Activated CD4-positive, alpha-beta T cell treated with anti-CD3 and anti-CD28 coated beads, Interleukin-2, amount 10 ng/mL, durations not matched to agents 24 days and 14 days (primary cell): ENCODE measurements at regions not wholly inside any gene's neighbourhood (a gene's known extent, or its start where the extent isn't known, plus 50 kb on each side); places are given as distances from the start of the nearest gene placed in this dataset.

Experiments used
- DNase-seq: peaks from one replicate; pipeline ENCODE4 v3.0.0; 2022
- H3K27ac Mint-ChIP-seq: one replicate; pipeline ENCODE4 v1.8.0; 2022; ENCODE audit warnings: mild to moderate bottlenecking, mixed read lengths
- H3K27me3 Mint-ChIP-seq: one replicate; pipeline ENCODE4 v1.8.0; 2022; ENCODE audit warnings: mixed read lengths
- H3K36me3 Mint-ChIP-seq: one replicate; pipeline ENCODE4 v1.8.0; 2022; ENCODE audit warnings: low read depth, mild to moderate bottlenecking, mixed read lengths
- H3K4me1 Mint-ChIP-seq: one replicate; pipeline ENCODE4 v1.8.0; 2021; ENCODE audit warnings: mixed read lengths
- H3K4me3 Mint-ChIP-seq: one replicate; pipeline ENCODE4 v1.8.0; 2022; ENCODE audit warnings: mild to moderate bottlenecking, moderate library complexity, mixed read lengths
- H3K9me3 Mint-ChIP-seq: one replicate; pipeline ENCODE4 v1.8.0; 2021; ENCODE audit warnings: mixed read lengths
- intact Hi-C: fragments of 100-400 bp; cut with micrococcal nuclease; formaldehyde crosslinking; loops from one replicate; pipeline ENCODE4 v1.15.1; 2023

GRCh38 chr3:70824773-70825172 is 512.3 kb upstream of the MDFIC2 start:
- H3K4me3 Mint-ChIP-seq, result no peak overlapping the region
- H3K27ac Mint-ChIP-seq, result no peak overlapping the region
- H3K36me3 Mint-ChIP-seq, result no peaks in the 10 kb centered on the region
- H3K4me1 Mint-ChIP-seq, result no peaks in the 10 kb centered on the region
- no peaks in the 10 kb centered on the region for H3K9me3 Mint-ChIP-seq
- DNase-seq, result no peak
- H3K27me3 Mint-ChIP-seq, result peaks cover 10% of the 10 kb centered on the region
- intact Hi-C loops, result no loop called here

DNA sequence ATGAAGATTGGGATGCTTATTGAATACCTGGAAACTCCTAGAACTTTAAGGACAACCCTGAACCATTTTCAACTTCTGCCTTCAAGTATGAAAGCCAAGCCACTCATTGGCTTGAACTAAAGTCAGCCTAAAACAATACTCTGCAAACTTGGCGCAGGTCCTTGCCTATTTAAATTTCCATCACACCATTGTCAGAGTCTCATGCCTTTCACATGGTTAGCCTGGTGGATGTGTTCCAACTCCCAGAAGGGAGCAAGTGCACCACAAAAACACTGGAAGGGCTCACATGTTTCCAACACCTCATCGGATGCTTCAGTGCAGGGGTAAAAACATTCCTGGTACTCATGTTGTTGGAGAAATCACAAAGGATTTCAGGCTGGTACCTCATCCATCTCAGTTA is 511.6 kb upstream of the MDFIC2 start:
- H3K27ac Mint-ChIP-seq, result no peak overlapping the region
- no peaks in the 10 kb centered on the region for H3K36me3 Mint-ChIP-seq
- H3K9me3 Mint-ChIP-seq, result no peaks in the 10 kb centered on the region
- H3K4me1 Mint-ChIP-seq, result no peaks in the 10 kb centered on the region
- H3K27me3 Mint-ChIP-seq, result peaks cover 12% of the 10 kb centered on the region
- no peak overlapping the region for H3K4me3 Mint-ChIP-seq
- intact Hi-C loops, result no loop called here
- DNase-seq, result no peak

DNA sequence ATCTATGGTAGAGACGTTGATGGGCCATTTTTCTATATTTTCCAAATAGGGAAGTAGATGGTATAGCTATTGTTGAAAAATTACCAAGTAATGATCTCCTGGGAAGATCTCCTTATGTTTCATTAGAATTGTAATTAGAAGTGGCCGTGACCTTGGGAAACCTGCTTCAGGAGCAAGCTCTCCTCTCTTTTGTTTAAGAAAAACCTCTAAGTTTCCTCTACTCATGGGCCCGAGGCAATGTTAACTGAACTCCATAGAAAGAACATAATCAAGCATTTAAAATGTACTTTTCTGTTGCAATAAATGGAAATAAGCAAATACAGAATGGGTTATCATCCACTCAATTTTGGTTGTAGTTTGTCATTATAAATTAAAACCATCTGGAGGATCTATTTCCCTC is 511.2 kb upstream of the MDFIC2 start:
- H3K4me3 Mint-ChIP-seq, result no peak overlapping the region

GRCh38 chr3:70822669-70823068 is 510.2 kb upstream of the MDFIC2 start:
- H3K4me3 Mint-ChIP-seq, result no peak overlapping the region
- intact Hi-C loops, result no loop called here
- no peaks in the 10 kb centered on the region for H3K9me3 Mint-ChIP-seq
- no peak overlapping the region for H3K27ac Mint-ChIP-seq
- DNase-seq, result no peak
- H3K4me1 Mint-ChIP-seq, result no peaks in the 10 kb centered on the region
- no peaks in the 10 kb centered on the region for H3K36me3 Mint-ChIP-seq
- H3K27me3 Mint-ChIP-seq, result peaks cover 12% of the 10 kb centered on the region

More for the DNA sequence above, 511.2 kb upstream of the MDFIC2 start:
- Mint-ChIP-seq H3K36me3 (no peaks in the 10 kb centered on the region), H3K27ac (no peak overlapping the region), H3K4me1 (no peaks in the 10 kb centered on the region), H3K9me3 (no peaks in the 10 kb centered on the region), H3K27me3 (peaks cover 12% of the 10 kb centered on the region)
- DNase-seq, result no peak
- intact Hi-C loops, result no loop called here

DNA sequence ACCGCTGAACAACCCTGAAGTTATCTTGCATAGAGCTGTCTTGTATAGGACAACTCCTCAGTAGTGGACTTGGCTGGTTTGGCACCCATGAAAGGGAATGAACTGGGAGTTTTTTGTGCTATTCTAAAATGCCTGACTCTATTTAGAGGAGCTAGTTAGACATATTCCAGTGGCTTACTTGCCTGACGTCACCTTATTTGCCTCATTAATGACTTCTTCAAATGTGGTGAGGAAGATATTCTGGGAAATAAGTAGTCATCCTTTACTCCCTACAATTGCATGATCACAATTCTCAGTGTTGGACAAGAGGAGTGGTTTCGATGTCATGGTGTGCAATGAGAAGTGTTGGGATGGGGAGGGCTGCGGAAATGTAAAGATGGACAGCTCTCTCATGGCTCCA is 509.2 kb upstream of the MDFIC2 start:
- Mint-ChIP-seq H3K27ac (no peak overlapping the region), H3K27me3 (peaks cover 11% of the 10 kb centered on the region), H3K36me3 (no peaks in the 10 kb centered on the region), H3K4me3 (no peak overlapping the region), H3K4me1 (no peaks in the 10 kb centered on the region), H3K9me3 (peaks cover 2% of the 10 kb centered on the region)
- DNase-seq, result no peak
- intact Hi-C loops, result no loop called here

- intact Hi-C loops, result no loop called here
- H3K27me3 Mint-ChIP-seq, result peaks cover 5% of the 10 kb centered on the region
- H3K27ac Mint-ChIP-seq, result no peak overlapping the region
- H3K9me3 Mint-ChIP-seq, result peaks cover 6% of the 10 kb centered on the region
- DNase-seq, result no peak
- no peak overlapping the region for H3K4me3 Mint-ChIP-seq
- no peaks in the 10 kb centered on the region for H3K4me1 Mint-ChIP-seq
- H3K36me3 Mint-ChIP-seq, result no peaks in the 10 kb centered on the region
Observed at GRCh38 chr3:70820397-70820796, 508.0 kb upstream of the MDFIC2 start.

- DNase-seq, result no peak
- H3K27ac Mint-ChIP-seq, result no peak overlapping the region
- no peaks in the 10 kb centered on the region for H3K4me1 Mint-ChIP-seq
- no peak overlapping the region for H3K4me3 Mint-ChIP-seq
- H3K27me3 Mint-ChIP-seq, result peaks cover 3% of the 10 kb centered on the region
- no peaks in the 10 kb centered on the region for H3K36me3 Mint-ChIP-seq
- intact Hi-C loops, result no loop called here
- H3K9me3 Mint-ChIP-seq, result peaks cover 6% of the 10 kb centered on the region
Observed at GRCh38 chr3:70818145-70818544, 505.7 kb upstream of the MDFIC2 start.

DNA sequence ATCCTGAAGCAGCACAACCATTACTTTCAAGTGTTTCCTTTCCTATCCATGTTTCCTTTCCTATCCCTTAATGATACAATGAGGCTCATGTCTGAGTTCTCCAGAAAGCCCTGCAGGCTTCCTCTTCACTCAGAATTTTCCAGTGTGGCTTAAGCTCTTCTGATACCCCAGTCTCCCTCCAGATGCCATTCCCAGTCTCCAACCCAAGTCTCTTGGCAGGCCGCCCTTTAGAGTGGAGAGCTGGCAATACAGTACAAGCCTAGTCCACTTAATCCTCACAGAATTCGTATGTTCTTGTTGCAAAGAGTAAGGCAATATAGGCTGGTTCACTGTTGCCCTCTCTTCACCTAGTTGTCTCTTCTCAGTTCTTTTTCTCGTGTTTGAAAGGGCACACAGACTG is 503.9 kb upstream of the MDFIC2 start:
- H3K27ac Mint-ChIP-seq, result no peak overlapping the region
- peaks cover 6% of the 10 kb centered on the region for H3K9me3 Mint-ChIP-seq
- no peak overlapping the region for H3K4me3 Mint-ChIP-seq

GRCh38 chr3:70815817-70816216 is 503.4 kb upstream of the MDFIC2 start:
- H3K4me1 Mint-ChIP-seq, result no peaks in the 10 kb centered on the region
- DNase-seq, result no peak
- H3K27me3 Mint-ChIP-seq, result peaks cover 5% of the 10 kb centered on the region
- no peaks in the 10 kb centered on the region for H3K36me3 Mint-ChIP-seq
- H3K9me3 Mint-ChIP-seq, result peaks cover 6% of the 10 kb centered on the region
- no peak overlapping the region for H3K4me3 Mint-ChIP-seq
- intact Hi-C loops, result no loop called here
- H3K27ac Mint-ChIP-seq, result no peak overlapping the region

More for the DNA sequence above, 503.9 kb upstream of the MDFIC2 start:
- Mint-ChIP-seq H3K36me3 (no peaks in the 10 kb centered on the region), H3K4me1 (no peaks in the 10 kb centered on the region), H3K27me3 (peaks cover 5% of the 10 kb centered on the region)
- no peak for DNase-seq
- intact Hi-C loops, result no loop called here

- peaks cover 6% of the 10 kb centered on the region for H3K27me3 Mint-ChIP-seq
- intact Hi-C loops, result no loop called here
- no peaks in the 10 kb centered on the region for H3K36me3 Mint-ChIP-seq
- no peak for DNase-seq
- H3K4me3 Mint-ChIP-seq, result no peak overlapping the region
- H3K4me1 Mint-ChIP-seq, result no peaks in the 10 kb centered on the region
- no peak overlapping the region for H3K27ac Mint-ChIP-seq
- peaks cover 6% of the 10 kb centered on the region for H3K9me3 Mint-ChIP-seq
Observed at GRCh38 chr3:70813311-70813710, 500.9 kb upstream of the MDFIC2 start.

DNA sequence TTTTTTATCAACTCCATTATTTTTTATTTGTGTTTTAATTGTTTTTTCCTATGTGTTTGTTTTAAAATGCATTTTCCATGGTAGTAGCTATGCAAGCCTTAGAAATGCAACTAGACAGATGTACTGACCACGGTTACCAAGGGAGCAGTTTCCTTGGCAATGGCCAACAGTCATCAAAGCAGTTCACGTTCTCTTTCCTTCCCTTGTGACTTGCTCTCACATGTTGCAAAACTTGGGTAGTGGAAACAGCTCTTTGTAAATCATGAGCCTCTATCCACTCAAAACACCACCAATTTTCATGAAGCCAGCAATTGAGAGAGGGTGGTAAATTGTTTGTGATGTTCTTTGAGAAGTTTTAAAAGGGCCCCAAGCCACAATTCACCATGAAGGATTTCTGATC is 499.4 kb upstream of the MDFIC2 start:
- intact Hi-C loops, result no loop called here
- DNase-seq, result no peak
- Mint-ChIP-seq H3K27ac (no peak overlapping the region), H3K36me3 (no peaks in the 10 kb centered on the region), H3K4me1 (no peaks in the 10 kb centered on the region), H3K27me3 (peaks cover 6% of the 10 kb centered on the region), H3K4me3 (no peak overlapping the region), H3K9me3 (peaks cover 6% of the 10 kb centered on the region)

- Mint-ChIP-seq H3K36me3 (no peaks in the 10 kb centered on the region), H3K9me3 (no peaks in the 10 kb centered on the region), H3K27me3 (peaks cover 9% of the 10 kb centered on the region), H3K4me1 (no peaks in the 10 kb centered on the region), H3K4me3 (no peak overlapping the region), H3K27ac (no peak overlapping the region)
- no peak for DNase-seq
- intact Hi-C loops, result no loop called here
Observed at GRCh38 chr3:70808881-70809280, 496.4 kb upstream of the MDFIC2 start.

DNA sequence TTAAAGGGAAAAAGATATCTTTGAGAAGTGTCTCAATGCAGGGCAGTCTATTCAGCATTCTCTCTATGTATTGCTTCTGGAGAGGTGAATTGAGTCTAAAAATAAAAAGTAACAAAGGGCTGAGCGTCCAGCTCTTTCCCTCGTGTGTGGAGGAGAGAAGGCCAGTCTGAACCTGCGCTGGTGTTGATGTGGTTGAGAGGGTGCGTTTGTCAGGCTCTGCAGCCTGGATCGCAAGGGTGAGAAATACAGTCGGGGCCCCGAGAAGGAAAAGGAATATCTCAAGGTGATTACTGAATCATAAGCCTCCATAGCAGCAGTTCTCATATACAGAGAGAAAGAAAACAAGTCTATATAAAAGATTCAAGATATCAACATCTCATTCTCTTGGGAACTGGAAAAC is 494.1 kb upstream of the MDFIC2 start:
- Mint-ChIP-seq H3K4me1 (no peaks in the 10 kb centered on the region), H3K9me3 (no peaks in the 10 kb centered on the region), H3K36me3 (no peaks in the 10 kb centered on the region), H3K4me3 (no peak overlapping the region), H3K27ac (no peak overlapping the region), H3K27me3 (peaks cover 14% of the 10 kb centered on the region)
- DNase-seq, result no peak
- intact Hi-C loops, result no loop called here

DNA sequence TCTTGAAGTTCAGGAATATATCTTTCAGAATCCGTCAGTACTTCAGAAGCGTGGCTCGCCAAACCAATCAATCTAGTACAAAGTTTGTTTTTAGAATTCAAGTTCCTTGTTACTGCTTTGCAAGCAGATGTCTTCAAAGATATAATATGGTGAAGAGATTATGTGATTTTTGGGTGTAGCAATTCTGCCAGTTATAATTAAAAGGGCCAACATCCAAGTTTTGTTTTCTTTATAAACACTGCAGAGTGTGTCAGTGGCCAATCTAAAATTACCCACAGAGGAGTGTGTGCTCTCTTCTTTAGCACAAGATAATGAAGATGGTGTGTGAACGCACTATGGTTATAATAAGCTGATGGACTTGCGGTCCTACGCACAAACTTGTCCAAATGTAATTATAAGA is 493.6 kb upstream of the MDFIC2 start:
- no peak for DNase-seq
- Mint-ChIP-seq H3K4me1 (no peaks in the 10 kb centered on the region), H3K36me3 (no peaks in the 10 kb centered on the region), H3K9me3 (no peaks in the 10 kb centered on the region), H3K27ac (no peak overlapping the region), H3K4me3 (no peak overlapping the region), H3K27me3 (peaks cover 15% of the 10 kb centered on the region)
- intact Hi-C loops, result no loop called here

DNA sequence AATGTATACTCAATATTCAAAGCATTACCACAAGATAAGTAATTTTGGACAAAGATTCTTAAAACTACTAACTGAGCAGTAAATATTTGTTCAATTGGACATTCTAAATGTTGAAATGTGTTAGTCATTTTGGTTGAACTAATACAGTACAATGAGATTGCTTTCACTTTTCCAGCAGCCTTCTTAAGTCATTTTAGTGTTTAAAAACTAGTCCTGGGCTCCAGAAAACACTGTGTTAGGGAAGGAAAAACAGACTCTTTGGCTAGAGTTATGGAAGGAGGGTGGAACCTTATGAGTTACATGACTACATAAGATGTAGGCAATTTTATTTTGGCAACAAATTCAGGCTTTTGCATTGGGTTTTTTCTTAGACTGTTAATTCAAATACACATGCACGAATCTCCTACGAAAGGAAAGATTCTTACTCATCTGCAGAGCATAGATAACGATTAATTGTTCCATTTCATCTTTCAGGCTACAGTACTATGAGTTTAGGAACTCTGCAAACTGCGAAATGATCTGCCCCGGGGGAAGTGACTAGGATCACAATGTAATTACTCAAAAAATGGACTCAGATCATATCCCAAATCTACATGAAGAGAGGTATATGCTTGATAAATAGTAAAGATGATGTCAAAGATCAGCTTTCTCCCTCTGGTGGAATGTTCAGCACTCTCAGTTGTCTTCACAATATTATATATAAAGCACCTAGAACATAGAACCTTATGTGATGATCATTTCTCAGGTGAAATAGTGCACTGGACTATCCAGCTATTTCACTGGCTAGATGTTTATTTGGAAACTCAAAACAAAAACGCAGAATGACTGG is 492.8 kb upstream of the MDFIC2 start:
- H3K4me1 Mint-ChIP-seq, result no peaks in the 10 kb centered on the region
- no peaks in the 10 kb centered on the region for H3K9me3 Mint-ChIP-seq
- H3K4me3 Mint-ChIP-seq, result no peak overlapping the region
- intact Hi-C loops, result no loop called here
- peaks cover 17% of the 10 kb centered on the region for H3K27me3 Mint-ChIP-seq
- H3K27ac Mint-ChIP-seq, result no peak overlapping the region
- H3K36me3 Mint-ChIP-seq, result no peaks in the 10 kb centered on the region
- no peak for DNase-seq
